Pancreas (tissue), 10 donors: ENCODE measurements at regions not wholly inside any gene's neighbourhood (a gene's known extent, or its start where the extent isn't known, plus 50 kb on each side); places are given as distances from the start of the nearest gene placed in this dataset.

Experiments used
- ATAC-seq, 4 donors: fragments of 200-7000 bp; cut with Tn5 transposase; one replicate each; pipeline versions ENCODE4 v1.8.0 to v1.9.1; 2020; ENCODE audit warnings: mild to moderate bottlenecking in 4 of 4, moderate library complexity in 4 of 4
- DNase-seq, 6 donors: peaks; one replicate each; pipeline ENCODE4 v3.0.0-alpha.2; 2020
- FAIRE-seq: peaks from 2 replicates; lab custom pipeline; 2012; peaks lifted over from hg19 to GRCh38; lab: Jason Lieb, UNC
- H3K27ac ChIP-seq, 4 donors: fragments of 200-600 bp; sonication (generic); 1 replicate in 3 of 4; 2 replicates in 1 of 4; pipeline versions ENCODE4 v1.5.0 to v1.8.0; 2020
- H3K27me3 ChIP-seq, 4 donors: fragments of 200-600 bp; one replicate each; pipeline ENCODE4 v1.8.0; 2021
- H3K36me3 ChIP-seq, 3 donors: fragments of 200-600 bp; sonication (generic) in 1 of 3; one replicate each; pipeline versions ENCODE4 v1.5.0 to v1.8.0; 2020 to 2021
- H3K4me1 ChIP-seq, 3 donors: fragments of 200-600 bp; one replicate each; pipeline ENCODE4 v1.8.0; 2021
- H3K4me3 ChIP-seq, 4 donors: fragments of 200-600 bp; sonication (generic) in 2 of 4; one replicate each; pipeline versions ENCODE4 v1.5.0 to v1.8.0; 2020 to 2021
- H3K9me3 ChIP-seq, 4 donors: fragments of 200-600 bp; one replicate each; pipeline ENCODE4 v1.8.0; 2021
- WGBS, 2 donors: extraction: QIAGEN DNeasy Blood & Tissue Kit; methylation state at CpG; one replicate each; pipeline ENCODE4 v1.1.7; 2013; 5-methylcytosine and 5-hydroxymethylcytosine counted together
- intact Hi-C, 3 donors: fragments of 100-400 bp; cut with DNase I; formaldehyde crosslinking; loops; one replicate each; pipeline versions ENCODE4 v1.11.1 to v1.14.2; 2022
- TF ChIP-seq, protein P1 (sequence below), 4 donors: fragments of 200-600 bp; sonication (generic) in 3 of 4; IDR thresholded peaks; one replicate each; pipeline versions ENCODE4 v1.5.0 to v1.8.0; 2021; ENCODE audit warnings: antibody characterized with exemption in 4 of 4
- donor health status: healthy with polysubstance abuse.
- donor health status: DM: no; HTN: no; CAD: no; lungs with moderate emphysema.
- donor health status: DM: no; HTN: no; CAD: no.
- donor health status: control.
- donor health status: control.
- donor health status: Bipolar disorder and iron deficiency.
- donor health status: DM: yes; HTN: yes; CAD: no.
- donor health status: DM: no; HTN: no; CAD: no.
- donor health status: DM: no; HTN: no; CAD: no.
- donor health status: DM: yes; HTN: yes; CAD: no.

GRCh38 chr5:82396871-82397514 is 118.8 kb upstream of the RPS23 start:
- Histone ChIP-seq H3K27ac (peak overlapping the region in 1 of 4 donors; percentile 33), H3K4me1 (no peaks in the 10 kb centered on the region), H3K4me3 (no peak overlapping the region), H3K27me3 (no peaks in the 10 kb centered on the region), H3K36me3 (no peaks in the 10 kb centered on the region), H3K9me3 (no peaks in the 10 kb centered on the region)
- peak; percentile 67 to 97 (median 91) for ATAC-seq
- DNase-seq: peak in 3 of 6 donors; percentile 30 to 53 (median 39)
- no peak for FAIRE-seq
- intact Hi-C loops: no loop called here
- WGBS, 2 donors: 22 to 24% methylated on average over 11 of the region's 11 CpGs
- TF ChIP-seq, protein P1, sequence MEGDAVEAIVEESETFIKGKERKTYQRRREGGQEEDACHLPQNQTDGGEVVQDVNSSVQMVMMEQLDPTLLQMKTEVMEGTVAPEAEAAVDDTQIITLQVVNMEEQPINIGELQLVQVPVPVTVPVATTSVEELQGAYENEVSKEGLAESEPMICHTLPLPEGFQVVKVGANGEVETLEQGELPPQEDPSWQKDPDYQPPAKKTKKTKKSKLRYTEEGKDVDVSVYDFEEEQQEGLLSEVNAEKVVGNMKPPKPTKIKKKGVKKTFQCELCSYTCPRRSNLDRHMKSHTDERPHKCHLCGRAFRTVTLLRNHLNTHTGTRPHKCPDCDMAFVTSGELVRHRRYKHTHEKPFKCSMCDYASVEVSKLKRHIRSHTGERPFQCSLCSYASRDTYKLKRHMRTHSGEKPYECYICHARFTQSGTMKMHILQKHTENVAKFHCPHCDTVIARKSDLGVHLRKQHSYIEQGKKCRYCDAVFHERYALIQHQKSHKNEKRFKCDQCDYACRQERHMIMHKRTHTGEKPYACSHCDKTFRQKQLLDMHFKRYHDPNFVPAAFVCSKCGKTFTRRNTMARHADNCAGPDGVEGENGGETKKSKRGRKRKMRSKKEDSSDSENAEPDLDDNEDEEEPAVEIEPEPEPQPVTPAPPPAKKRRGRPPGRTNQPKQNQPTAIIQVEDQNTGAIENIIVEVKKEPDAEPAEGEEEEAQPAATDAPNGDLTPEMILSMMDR (IDR thresholded peaks at IDR 0.05): no peak

DNA sequence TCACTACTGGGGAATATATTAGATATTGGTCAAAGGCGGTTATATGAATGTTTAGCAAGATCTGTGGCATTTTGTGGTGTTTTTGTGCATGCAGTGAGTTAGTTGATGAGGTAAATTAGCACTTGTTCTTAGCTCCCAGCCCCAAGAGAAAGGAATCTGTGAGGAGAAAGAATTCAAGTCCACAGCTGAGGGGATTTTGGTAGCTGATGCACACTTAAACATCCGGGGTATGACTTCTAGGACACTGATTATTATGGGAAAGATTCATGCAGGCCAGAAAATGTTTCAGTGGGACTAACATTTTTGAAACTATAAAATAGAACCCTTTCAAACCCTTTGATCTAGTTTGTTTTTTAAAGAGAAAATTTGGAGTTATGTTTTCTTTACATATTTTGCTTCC is 118.2 kb upstream of the RPS23 start:
- Histone ChIP-seq H3K36me3 (no peaks in the 10 kb centered on the region), H3K4me3 (no peak overlapping the region), H3K27ac (peak overlapping the region in 1 of 4 donors; percentile 33), H3K27me3 (no peaks in the 10 kb centered on the region), H3K9me3 (no peaks in the 10 kb centered on the region), H3K4me1 (no peaks in the 10 kb centered on the region)
- FAIRE-seq: no peak
- TF ChIP-seq, protein P1 (IDR thresholded peaks at IDR 0.05): no peak
- DNase-seq: no peak
- ATAC-seq: no peak
- 71 to 78% methylated on average over 2 of the region's 2 CpGs for WGBS, 2 donors
- intact Hi-C loops: no loop called here

DNA sequence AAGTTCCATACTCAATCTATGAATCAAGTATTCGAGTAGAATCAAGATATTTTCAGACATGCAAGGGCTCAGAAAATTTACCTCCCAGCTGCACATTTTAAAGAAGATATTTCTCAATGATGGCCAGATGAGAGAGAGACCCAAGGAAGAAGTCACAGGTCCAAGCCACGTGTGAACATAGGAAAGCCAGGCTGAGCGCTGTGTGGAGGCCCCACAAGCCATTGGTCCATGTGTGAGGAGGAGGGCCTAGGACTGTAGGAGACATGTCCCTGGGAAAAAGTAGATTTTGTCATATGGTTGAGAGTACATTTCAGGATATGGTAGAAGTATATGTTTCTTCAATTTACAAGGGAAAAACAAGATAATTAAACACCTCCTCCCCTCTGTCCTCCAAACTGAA is 115.8 kb upstream of the RPS23 start:
- no peaks in the 10 kb centered on the region for H3K36me3 ChIP-seq
- H3K27me3 ChIP-seq: no peaks in the 10 kb centered on the region
- DNase-seq: no peak
- no peak overlapping the region for H3K27ac ChIP-seq
- FAIRE-seq: no peak
- intact Hi-C loops: no loop called here
- H3K4me1 ChIP-seq: no peaks in the 10 kb centered on the region
- ATAC-seq: no peak
- H3K9me3 ChIP-seq: no peaks in the 10 kb centered on the region
- no peak overlapping the region for H3K4me3 ChIP-seq
- TF ChIP-seq, protein P1 (IDR thresholded peaks at IDR 0.05): no peak
- WGBS, 2 donors: 69 to 81% methylated on average over 3 of the region's 3 CpGs

DNA sequence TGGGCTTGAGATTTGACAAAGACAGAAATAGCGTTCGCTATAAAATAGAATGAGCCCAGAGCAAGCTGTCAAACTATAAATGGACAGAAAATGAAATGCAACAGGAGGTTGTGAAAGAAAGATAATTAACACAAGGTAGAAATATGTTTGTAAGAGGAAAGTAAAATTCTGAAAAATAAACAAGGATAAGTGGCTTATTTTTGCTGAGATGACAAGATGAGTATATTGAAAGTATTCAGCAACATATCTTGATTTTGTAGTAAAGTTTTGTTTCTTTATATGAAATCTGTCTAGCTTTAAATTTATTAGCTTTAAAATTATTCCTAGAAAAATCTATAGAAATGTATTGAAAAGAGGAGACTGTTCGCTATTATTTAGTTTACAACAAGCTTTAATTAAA is 111.9 kb upstream of the RPS23 start:
- Histone ChIP-seq H3K27me3 (no peaks in the 10 kb centered on the region), H3K4me3 (no peak overlapping the region), H3K9me3 (no peaks in the 10 kb centered on the region), H3K4me1 (peaks cover 0 to 5% (median 0%) of the 10 kb centered on the region in 3 donors), H3K27ac (no peak overlapping the region), H3K36me3 (no peaks in the 10 kb centered on the region)
- ATAC-seq: no peak
- WGBS, 2 donors: 90 to 93% methylated on average over 3 of the region's 3 CpGs
- TF ChIP-seq, protein P1 (IDR thresholded peaks at IDR 0.05): no peak
- DNase-seq: no peak
- no peak for FAIRE-seq
- intact Hi-C loops: no loop called here

- intact Hi-C loops: no loop called here
- DNase-seq (no peak), FAIRE-seq (no peak), ATAC-seq (no peak)
- H3K27me3 ChIP-seq: no peaks in the 10 kb centered on the region
- TF ChIP-seq, protein P1 (IDR thresholded peaks at IDR 0.05): no peak
- H3K4me3 ChIP-seq: no peak overlapping the region
- peak overlapping the region in 2 of 4 donors; percentile 2 to 3 for H3K27ac ChIP-seq
- H3K9me3 ChIP-seq: no peaks in the 10 kb centered on the region
- WGBS, 2 donors: 79 to 85% methylated on average over 2 of the region's 2 CpGs
- no peaks in the 10 kb centered on the region for H3K36me3 ChIP-seq
- H3K4me1 ChIP-seq: peaks cover 0 to 5% (median 0%) of the 10 kb centered on the region in 3 donors
Measured at GRCh38 chr5:82389347-82389746, 111.2 kb upstream of the RPS23 start.
